Left lung (tissue), 4 donors: ENCODE measurements at regions not wholly inside any gene's neighbourhood (a gene's known extent, or its start where the extent isn't known, plus 50 kb on each side); places are given as distances from the start of the nearest gene placed in this dataset.

ENCODE experiments used
- ATAC-seq: fragments of 200-7000 bp; cut with Tn5 transposase; one replicate; pipeline ENCODE4 v1.9.1; 2020; ENCODE audit warnings: moderate library complexity
- DNase-seq, 4 donors: peaks; one replicate each; pipeline ENCODE4 v3.0.0-alpha.2; 2013 to 2020
- H3K27ac ChIP-seq, 2 donors: fragments of 200-600 bp; sonication (generic) in 1 of 2; one replicate each; pipeline versions ENCODE4 v1.5.0 to v1.8.0; 2020 to 2021
- H3K27me3 ChIP-seq, 2 donors: fragments of 200-600 bp; sonication (generic) in 1 of 2; one replicate each; pipeline versions ENCODE4 v1.5.0 to v1.8.0; 2020 to 2021
- H3K36me3 ChIP-seq, 2 donors: fragments of 200-600 bp; sonication (generic) in 1 of 2; one replicate each; pipeline versions ENCODE4 v1.5.0 to v1.8.0; 2020 to 2021
- H3K4me1 ChIP-seq, 2 donors: fragments of 200-600 bp; one replicate each; pipeline ENCODE4 v1.8.0; 2021
- H3K4me3 ChIP-seq, 2 donors: fragments of 200-600 bp; sonication (generic) in 1 of 2; one replicate each; pipeline versions ENCODE4 v1.5.0 to v1.8.0; 2020 to 2021; ENCODE audit warnings: mild to moderate bottlenecking in 1 of 2
- H3K9me3 ChIP-seq, 2 donors: fragments of 200-600 bp; sonication (generic) in 1 of 2; one replicate each; pipeline versions ENCODE4 v1.5.0 to v1.8.0; 2020 to 2021
- intact Hi-C, 2 donors: fragments of 100-400 bp; cut with DNase I; formaldehyde crosslinking; loops; one replicate each; pipeline versions ENCODE4 v1.11.2 to v1.14.2; 2022
- TF ChIP-seq, protein P1 (sequence below), 2 donors: fragments of 200-600 bp; sonication (generic) in 1 of 2; IDR thresholded peaks; one replicate each; pipeline versions ENCODE4 v1.5.0 to v1.8.0; 2021; ENCODE audit warnings: antibody characterized with exemption in 2 of 2
- donor health status: DM: no; HTN: yes; CAD: no.
- donor health status: DM: no; HTN: no; CAD: no.

DNA sequence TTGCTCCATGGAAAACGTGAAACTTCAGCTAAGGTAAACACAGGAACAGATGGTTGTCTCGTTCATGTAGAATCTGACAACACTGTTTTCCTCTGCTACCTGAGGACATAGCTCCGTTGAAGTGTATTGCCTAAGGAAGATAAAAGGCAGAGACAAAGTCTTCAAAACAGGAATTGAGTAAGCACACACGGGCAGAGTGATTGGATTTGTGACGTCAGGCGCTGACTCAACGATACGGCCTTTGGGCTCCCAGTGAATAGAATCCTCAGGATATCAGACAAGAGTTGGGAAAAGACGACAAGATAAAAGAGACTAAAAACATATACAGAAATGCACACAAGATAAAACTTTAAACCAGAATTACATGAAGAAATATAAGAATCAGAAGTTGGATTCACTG, 787.1 kb upstream of the CTNND2 start:
- TF ChIP-seq, protein P1, sequence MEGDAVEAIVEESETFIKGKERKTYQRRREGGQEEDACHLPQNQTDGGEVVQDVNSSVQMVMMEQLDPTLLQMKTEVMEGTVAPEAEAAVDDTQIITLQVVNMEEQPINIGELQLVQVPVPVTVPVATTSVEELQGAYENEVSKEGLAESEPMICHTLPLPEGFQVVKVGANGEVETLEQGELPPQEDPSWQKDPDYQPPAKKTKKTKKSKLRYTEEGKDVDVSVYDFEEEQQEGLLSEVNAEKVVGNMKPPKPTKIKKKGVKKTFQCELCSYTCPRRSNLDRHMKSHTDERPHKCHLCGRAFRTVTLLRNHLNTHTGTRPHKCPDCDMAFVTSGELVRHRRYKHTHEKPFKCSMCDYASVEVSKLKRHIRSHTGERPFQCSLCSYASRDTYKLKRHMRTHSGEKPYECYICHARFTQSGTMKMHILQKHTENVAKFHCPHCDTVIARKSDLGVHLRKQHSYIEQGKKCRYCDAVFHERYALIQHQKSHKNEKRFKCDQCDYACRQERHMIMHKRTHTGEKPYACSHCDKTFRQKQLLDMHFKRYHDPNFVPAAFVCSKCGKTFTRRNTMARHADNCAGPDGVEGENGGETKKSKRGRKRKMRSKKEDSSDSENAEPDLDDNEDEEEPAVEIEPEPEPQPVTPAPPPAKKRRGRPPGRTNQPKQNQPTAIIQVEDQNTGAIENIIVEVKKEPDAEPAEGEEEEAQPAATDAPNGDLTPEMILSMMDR (IDR thresholded peaks at IDR 0.05): no peak
- H3K4me3 ChIP-seq: no peak overlapping the region
- no peaks in the 10 kb centered on the region for H3K36me3 ChIP-seq
- H3K4me1 ChIP-seq: no peaks in the 10 kb centered on the region
- no peak overlapping the region for H3K27ac ChIP-seq
- H3K27me3 ChIP-seq: no peaks in the 10 kb centered on the region
- DNase-seq (no peak), ATAC-seq (no peak)
- intact Hi-C loops: no loop called here
- no peaks in the 10 kb centered on the region for H3K9me3 ChIP-seq

DNA sequence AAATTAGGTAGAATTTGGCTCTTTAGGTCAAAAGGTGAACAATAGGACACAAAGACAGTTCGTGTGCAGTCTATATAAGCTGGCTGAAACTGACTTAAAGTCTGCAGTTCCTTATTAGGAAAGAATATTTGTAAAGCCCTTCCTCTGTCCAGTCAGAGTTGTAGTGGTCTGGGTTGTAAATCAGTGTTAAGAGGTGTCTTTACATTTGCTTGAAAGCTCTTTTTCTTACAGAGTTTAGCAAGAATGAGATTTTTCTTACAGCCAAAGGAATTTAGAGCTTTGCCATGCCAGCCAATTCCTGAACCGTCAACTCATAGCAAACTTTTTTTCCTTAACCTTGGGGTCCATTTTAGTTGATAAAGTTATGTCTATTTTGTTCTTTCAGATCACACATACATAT, 786.1 kb upstream of the CTNND2 start:
- Histone ChIP-seq H3K4me1 (no peaks in the 10 kb centered on the region), H3K36me3 (no peaks in the 10 kb centered on the region), H3K27me3 (no peaks in the 10 kb centered on the region), H3K27ac (no peak overlapping the region), H3K9me3 (no peaks in the 10 kb centered on the region), H3K4me3 (no peak overlapping the region)
- intact Hi-C loops: no loop called here
- no peak for DNase-seq
- ATAC-seq: no peak
- TF ChIP-seq, protein P1 (IDR thresholded peaks at IDR 0.05): no peak

- H3K27me3 ChIP-seq: no peaks in the 10 kb centered on the region
- TF ChIP-seq, protein P1 (IDR thresholded peaks at IDR 0.05): no peak
Observed at GRCh38 chr5:12683249-12683648, 779.0 kb upstream of the CTNND2 start.

GRCh38 chr5:12679731-12680130, 775.5 kb upstream of the CTNND2 start:
- no peak for DNase-seq
- no peaks in the 10 kb centered on the region for H3K27me3 ChIP-seq
- H3K9me3 ChIP-seq: peaks cover 0 to 5% of the 10 kb centered on the region in 2 donors
- no peaks in the 10 kb centered on the region for H3K36me3 ChIP-seq
- H3K27ac ChIP-seq: no peak overlapping the region
- H3K4me3 ChIP-seq: no peak overlapping the region
- intact Hi-C loops: no loop called here
- H3K4me1 ChIP-seq: no peaks in the 10 kb centered on the region
- TF ChIP-seq, protein P1 (IDR thresholded peaks at IDR 0.05): no peak
- no peak for ATAC-seq

More at GRCh38 chr5:12683249-12683648, 779.0 kb upstream of the CTNND2 start:
- no peak for ATAC-seq
- intact Hi-C loops: no loop called here
- Histone ChIP-seq H3K4me3 (no peak overlapping the region), H3K4me1 (no peaks in the 10 kb centered on the region), H3K36me3 (no peaks in the 10 kb centered on the region), H3K9me3 (no peaks in the 10 kb centered on the region), H3K27ac (no peak overlapping the region)
- no peak for DNase-seq

DNA sequence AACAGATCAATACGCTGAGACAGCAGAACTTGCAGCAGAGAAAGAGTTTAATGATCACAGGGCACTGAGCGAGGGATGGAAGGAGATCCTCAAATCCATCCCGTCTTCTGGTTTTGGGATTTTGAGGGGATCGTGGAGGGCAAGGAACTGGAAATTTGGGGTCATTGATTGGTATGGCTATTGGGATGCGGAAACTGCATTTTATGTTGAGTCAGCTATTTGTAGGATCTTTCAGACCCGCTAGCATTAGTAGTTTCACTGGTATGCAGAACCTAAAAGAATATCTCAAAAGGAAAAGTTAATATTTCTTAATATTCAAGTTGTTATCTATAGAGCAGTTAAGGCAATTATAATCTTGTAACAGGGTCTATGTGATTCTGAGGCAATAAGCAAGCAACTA, 771.7 kb upstream of the CTNND2 start:
- H3K36me3 ChIP-seq: no peaks in the 10 kb centered on the region
- TF ChIP-seq, protein P1 (IDR thresholded peaks at IDR 0.05): no peak
- no peaks in the 10 kb centered on the region for H3K4me1 ChIP-seq
- intact Hi-C loops: no loop called here
- ATAC-seq (no peak), DNase-seq (no peak)
- no peaks in the 10 kb centered on the region for H3K27me3 ChIP-seq
- peaks cover 0 to 22% of the 10 kb centered on the region in 2 donors for H3K9me3 ChIP-seq
- H3K27ac ChIP-seq: no peak overlapping the region
- H3K4me3 ChIP-seq: no peak overlapping the region
